DND-41 (cell line): ENCODE measurements at regions not wholly inside any gene's neighbourhood (a gene's known extent, or its start where the extent isn't known, plus 50 kb on each side); places are given as distances from the start of the nearest gene placed in this dataset.

Experiments used
- EZH2 ChIP-seq: IDR thresholded peaks from 3 replicates; pipeline ENCODE4 v1.6.1; 2012; ENCODE audit warnings: borderline replicate concordance, low read depth, mild to moderate bottlenecking, moderate library complexity, low read length, inconsistent platforms; ENCODE audit not compliant: severe bottlenecking
- TF ChIP-seq, protein P1 (sequence below): IDR thresholded peaks from 2 replicates; pipeline ENCODE4 v1.5.1; 2012; ENCODE audit warnings: borderline replicate concordance, low read length, moderate library complexity, mild to moderate bottlenecking; ENCODE audit not compliant: poor library complexity, severe bottlenecking; ENCODE audit errors: extremely low read depth

DNA sequence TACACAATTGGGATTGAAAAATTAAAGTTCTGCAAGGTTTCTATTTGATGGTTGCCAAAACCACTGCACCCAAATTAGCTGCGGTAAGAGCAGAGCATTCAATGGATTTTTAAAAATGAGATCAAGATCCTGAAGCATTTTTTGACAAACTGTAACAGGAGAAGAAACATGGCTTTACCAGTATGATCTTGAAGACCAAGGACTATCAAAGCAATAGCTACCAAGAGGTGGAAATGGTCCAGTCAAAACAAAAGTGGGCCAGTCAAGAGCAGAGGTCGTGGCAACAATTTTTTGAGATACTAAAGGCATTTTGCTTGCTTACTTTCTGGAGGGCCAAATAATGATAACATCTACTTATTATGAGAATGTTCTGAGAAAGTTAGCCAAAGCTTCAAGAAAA is 186.8 kb downstream of the RDH14 start:
- TF ChIP-seq, protein P1, sequence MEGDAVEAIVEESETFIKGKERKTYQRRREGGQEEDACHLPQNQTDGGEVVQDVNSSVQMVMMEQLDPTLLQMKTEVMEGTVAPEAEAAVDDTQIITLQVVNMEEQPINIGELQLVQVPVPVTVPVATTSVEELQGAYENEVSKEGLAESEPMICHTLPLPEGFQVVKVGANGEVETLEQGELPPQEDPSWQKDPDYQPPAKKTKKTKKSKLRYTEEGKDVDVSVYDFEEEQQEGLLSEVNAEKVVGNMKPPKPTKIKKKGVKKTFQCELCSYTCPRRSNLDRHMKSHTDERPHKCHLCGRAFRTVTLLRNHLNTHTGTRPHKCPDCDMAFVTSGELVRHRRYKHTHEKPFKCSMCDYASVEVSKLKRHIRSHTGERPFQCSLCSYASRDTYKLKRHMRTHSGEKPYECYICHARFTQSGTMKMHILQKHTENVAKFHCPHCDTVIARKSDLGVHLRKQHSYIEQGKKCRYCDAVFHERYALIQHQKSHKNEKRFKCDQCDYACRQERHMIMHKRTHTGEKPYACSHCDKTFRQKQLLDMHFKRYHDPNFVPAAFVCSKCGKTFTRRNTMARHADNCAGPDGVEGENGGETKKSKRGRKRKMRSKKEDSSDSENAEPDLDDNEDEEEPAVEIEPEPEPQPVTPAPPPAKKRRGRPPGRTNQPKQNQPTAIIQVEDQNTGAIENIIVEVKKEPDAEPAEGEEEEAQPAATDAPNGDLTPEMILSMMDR, result no peak
- TF ChIP-seq EZH2, result no peak
